Aorta (tissue), 5 donors: ENCODE measurements at regions not wholly inside any gene's neighbourhood (a gene's known extent, or its start where the extent isn't known, plus 50 kb on each side); places are given as distances from the start of the nearest gene placed in this dataset.
A peak's percentile ranks its signal among the peaks of the same experiment; 100 is the strongest.

Source experiments
- ATAC-seq: fragments of 200-7000 bp; cut with Tn5 transposase; one replicate; pipeline ENCODE4 v1.9.1; 2022; ENCODE audit warnings: moderate library complexity; ENCODE audit not compliant: low FRiP score
- DNase-seq, 2 donors: peaks; one replicate each; pipeline ENCODE4 v3.0.0-alpha.2; 2020
- H3K27ac ChIP-seq, 2 donors: one replicate each; pipeline ENCODE4 v1.5.1; 2013; ENCODE audit warnings: low read length in 2 of 2, mild to moderate bottlenecking in 2 of 2, moderate library complexity in 2 of 2, control low read depth in 1 of 2, inconsistent platforms in 1 of 2, low read depth in 1 of 2
- H3K27me3 ChIP-seq, 2 donors: one replicate each; pipeline ENCODE4 v1.6.1; 2013; ENCODE audit warnings: control low read depth in 1 of 2, low read length in 1 of 2, mild to moderate bottlenecking in 1 of 2, moderate library complexity in 1 of 2; ENCODE audit not compliant: insufficient read depth in 2 of 2, control insufficient read depth in 1 of 2
- H3K36me3 ChIP-seq, 2 donors: one replicate each; pipeline ENCODE4 v1.6.1; 2013; ENCODE audit warnings: control low read depth in 1 of 2, low read length in 1 of 2, mild to moderate bottlenecking in 1 of 2; ENCODE audit not compliant: insufficient read depth in 2 of 2, control insufficient read depth in 1 of 2
- H3K4me1 ChIP-seq, 2 donors: one replicate each; pipeline ENCODE4 v1.6.1; 2013; ENCODE audit warnings: low read length in 2 of 2, control low read depth in 1 of 2, mild to moderate bottlenecking in 1 of 2, moderate library complexity in 1 of 2; ENCODE audit not compliant: insufficient read depth in 2 of 2, control insufficient read depth in 1 of 2
- H3K4me3 ChIP-seq, 2 donors: one replicate each; pipeline ENCODE4 v1.5.1; 2013; ENCODE audit warnings: low read length in 2 of 2, control low read depth in 1 of 2, mild to moderate bottlenecking in 1 of 2
- H3K9me3 ChIP-seq: one replicate; pipeline ENCODE4 v1.6.1; 2013; ENCODE audit warnings: mild to moderate bottlenecking, low read length; ENCODE audit not compliant: control insufficient read depth
- WGBS, 2 donors: extraction: QIAGEN DNeasy Blood & Tissue Kit; methylation state at CpG; one replicate each; pipeline ENCODE4 v1.1.7; 2013; 5-methylcytosine and 5-hydroxymethylcytosine counted together
- intact Hi-C, 2 donors: fragments of 100-400 bp; cut with DNase I; formaldehyde crosslinking; loops; one replicate each; pipeline versions ENCODE4 v1.14.2 to v1.15.0; 2022
- donor health status: healthy with polysubstance abuse.
- donor health status: Bipolar disorder and iron deficiency.
- donor health status: DM: no; HTN: no; CAD: no.
- donor health status: DM: no; HTN: no; CAD: no.
- donor health status: DM: yes; HTN: yes; CAD: no.

GRCh38 chr6:26223228-26223627 is 136.0 kb downstream of the HFE start:
- no peak for DNase-seq
- intact Hi-C loops, result no loop called here
- Histone ChIP-seq H3K4me1 (no peaks in the 10 kb centered on the region), H3K27me3 (no peaks in the 10 kb centered on the region), H3K4me3 (peak overlapping the region; percentile 7 to 12), H3K9me3 (no peaks in the 10 kb centered on the region), H3K36me3 (no peaks in the 10 kb centered on the region), H3K27ac (peak overlapping the region in 1 of 2 donors; percentile 17)
- peak; percentile 8 for ATAC-seq
- WGBS, 2 donors, result 1% methylated on average over 7 of the region's 7 CpGs

GRCh38 chr6:26223650-26224546 is 136.7 kb downstream of the HFE start:
- WGBS, 2 donors, result 0 to 1% methylated on average over 26 of the region's 26 CpGs
- H3K4me1 ChIP-seq, result no peaks in the 10 kb centered on the region
- H3K27me3 ChIP-seq, result no peaks in the 10 kb centered on the region
- peak overlapping the region; percentile 86 to 89 for H3K27ac ChIP-seq
- peak overlapping the region; percentile 71 to 92 for H3K4me3 ChIP-seq
- intact Hi-C loops, result no loop called here
- H3K9me3 ChIP-seq, result no peaks in the 10 kb centered on the region
- peak in 1 of 2 donors; percentile 81 for DNase-seq
- peak; percentile 90 for ATAC-seq
- H3K36me3 ChIP-seq, result no peaks in the 10 kb centered on the region

- Histone ChIP-seq H3K9me3 (no peaks in the 10 kb centered on the region), H3K4me1 (no peaks in the 10 kb centered on the region), H3K27ac (peak overlapping the region in 1 of 2 donors; percentile 89), H3K36me3 (no peaks in the 10 kb centered on the region), H3K4me3 (peak overlapping the region; percentile 71 to 92), H3K27me3 (no peaks in the 10 kb centered on the region)
- 1 to 2% methylated on average over 6 of the region's 6 CpGs for WGBS, 2 donors
- no peak for DNase-seq
- intact Hi-C loops, result no loop called here
- no peak for ATAC-seq
Observed at GRCh38 chr6:26224547-26224912, 137.3 kb downstream of the HFE start.

- Histone ChIP-seq H3K36me3 (no peaks in the 10 kb centered on the region), H3K27ac (peak overlapping the region in 1 of 2 donors; percentile 31), H3K4me1 (no peaks in the 10 kb centered on the region), H3K9me3 (no peaks in the 10 kb centered on the region), H3K4me3 (peak overlapping the region; percentile 71 to 92), H3K27me3 (no peaks in the 10 kb centered on the region)
- peak; percentile 60 for ATAC-seq
- no peak for DNase-seq
- intact Hi-C loops, result no loop called here
- WGBS, 2 donors, result 19 to 25% methylated on average over 51 of the region's 51 CpGs
Observed at GRCh38 chr6:26224940-26225847, 138.0 kb downstream of the HFE start.

- Histone ChIP-seq H3K9me3 (no peaks in the 10 kb centered on the region), H3K27me3 (no peaks in the 10 kb centered on the region), H3K4me1 (no peaks in the 10 kb centered on the region), H3K27ac (no peak overlapping the region), H3K4me3 (no peak overlapping the region), H3K36me3 (no peaks in the 10 kb centered on the region)
- DNase-seq (no peak), ATAC-seq (no peak)
- intact Hi-C loops, result no loop called here
- WGBS, 2 donors, result 67 to 70% methylated on average over 28 of the region's 28 CpGs
Observed at GRCh38 chr6:26225848-26226578, 138.8 kb downstream of the HFE start.

- H3K9me3 ChIP-seq, result no peaks in the 10 kb centered on the region
- H3K27ac ChIP-seq, result no peak overlapping the region
- H3K4me1 ChIP-seq, result no peaks in the 10 kb centered on the region
- intact Hi-C loops, result no loop called here
- no peaks in the 10 kb centered on the region for H3K36me3 ChIP-seq
- 95 to 98% methylated on average over 3 of the region's 3 CpGs for WGBS, 2 donors
- H3K4me3 ChIP-seq, result no peak overlapping the region
- no peaks in the 10 kb centered on the region for H3K27me3 ChIP-seq
- DNase-seq (no peak), ATAC-seq (no peak)
Observed at GRCh38 chr6:26226579-26226967, 138.4 kb upstream of the BTN3A2 start.

GRCh38 chr6:26230351-26230750 is 134.6 kb upstream of the BTN3A2 start:
- Histone ChIP-seq H3K36me3 (no peaks in the 10 kb centered on the region), H3K27me3 (no peaks in the 10 kb centered on the region), H3K4me3 (no peak overlapping the region), H3K27ac (no peak overlapping the region), H3K9me3 (no peaks in the 10 kb centered on the region), H3K4me1 (peaks cover 0 to 2% of the 10 kb centered on the region in 2 donors)
- DNase-seq (no peak), ATAC-seq (no peak)
- 92% methylated on average over 5 of the region's 5 CpGs for WGBS, 2 donors
- intact Hi-C loops, result no loop called here

GRCh38 chr6:26231006-26231587 is 133.9 kb upstream of the BTN3A2 start:
- Histone ChIP-seq H3K36me3 (no peaks in the 10 kb centered on the region), H3K4me3 (no peak overlapping the region), H3K27ac (no peak overlapping the region), H3K27me3 (no peaks in the 10 kb centered on the region), H3K9me3 (no peaks in the 10 kb centered on the region), H3K4me1 (peaks cover 0 to 2% of the 10 kb centered on the region in 2 donors)
- no peak for DNase-seq
- intact Hi-C loops, result no loop called here
- ATAC-seq, result no peak
- WGBS, 2 donors, result 97 to 99% methylated on average over 5 of the region's 5 CpGs
